GM12873 (cell line): ENCODE measurements at regions not wholly inside any gene's neighbourhood (a gene's known extent, or its start where the extent isn't known, plus 50 kb on each side); places are given as distances from the start of the nearest gene placed in this dataset.

Experiments
- CTCF ChIP-seq: IDR thresholded peaks from 2 replicates; pipeline ENCODE4 v1.5.1; 2012; ENCODE audit warnings: low read depth, mild to moderate bottlenecking, moderate library complexity, low read length, control low read depth; ENCODE audit not compliant: insufficient read depth; ENCODE audit errors: missing control alignments

- no peak for TF ChIP-seq CTCF
These were observed 578.5 kb downstream of the BMP2 start for GRCh38 chr20:7346026-7346425.

- TF ChIP-seq CTCF: no peak
These were observed 579.1 kb downstream of the BMP2 start for GRCh38 chr20:7346562-7346961.

- no peak for TF ChIP-seq CTCF
These were observed 579.9 kb downstream of the BMP2 start for GRCh38 chr20:7347409-7347808.

- no peak for TF ChIP-seq CTCF
These were observed 580.8 kb downstream of the BMP2 start for GRCh38 chr20:7348253-7348652.

DNA sequence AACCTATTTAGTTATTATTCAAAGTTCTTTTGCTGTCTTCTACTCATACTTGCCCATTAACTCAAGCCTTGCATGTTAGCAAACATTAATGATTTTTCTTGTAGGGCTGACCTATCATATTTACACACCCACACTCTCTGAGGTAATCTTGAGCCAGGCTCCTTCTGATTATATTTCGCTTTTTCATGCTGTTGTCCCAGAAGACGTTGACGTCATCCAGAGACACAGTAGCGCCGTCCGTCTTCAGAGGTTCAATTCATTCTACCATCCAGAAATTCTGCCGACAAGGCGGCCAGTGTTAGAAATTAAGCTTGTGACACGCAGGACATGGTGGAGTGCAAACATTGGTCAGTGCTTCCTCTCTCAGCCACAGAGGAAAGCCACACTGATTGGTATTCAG is 584.7 kb downstream of the BMP2 start:
- no peak for TF ChIP-seq CTCF

DNA sequence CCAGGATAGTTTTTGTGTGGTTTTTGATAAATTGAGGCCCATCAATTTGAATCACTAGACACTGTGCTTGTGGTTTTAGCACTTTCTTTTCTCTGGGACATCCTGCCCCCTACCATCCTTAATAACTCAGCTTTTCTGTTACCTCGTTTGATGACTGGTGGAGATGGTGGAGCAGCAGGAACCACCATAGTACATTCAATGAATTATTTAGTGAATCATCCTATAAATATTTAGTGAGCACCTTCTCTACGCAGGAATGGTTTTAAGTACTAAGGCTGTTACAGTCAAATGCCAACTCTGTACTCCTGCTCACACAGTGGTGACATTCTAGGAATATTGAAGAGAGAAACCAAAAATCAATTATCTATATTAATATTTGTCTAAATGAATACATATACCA is 585.2 kb downstream of the HAO1 start:
- no peak for TF ChIP-seq CTCF

DNA sequence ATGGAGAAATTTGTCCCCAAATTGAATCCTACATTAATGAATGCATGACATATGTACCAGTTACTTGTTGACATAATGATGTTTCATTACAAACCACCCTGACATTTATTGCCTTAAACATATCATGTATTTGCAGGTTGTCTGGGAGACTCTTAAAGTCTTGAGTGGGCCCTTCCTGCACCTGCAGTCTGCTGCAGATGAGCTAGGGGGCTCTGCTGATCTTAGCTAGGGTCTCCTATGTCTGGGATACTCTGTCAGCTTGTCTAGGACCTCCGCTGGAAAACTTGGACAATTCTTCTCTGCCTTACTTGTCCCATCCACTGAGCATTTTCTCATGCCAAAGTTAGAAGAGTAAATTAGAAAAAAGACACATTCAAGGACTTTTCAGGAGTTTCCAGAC is 581.6 kb downstream of the HAO1 start:
- TF ChIP-seq CTCF: no peak

DNA sequence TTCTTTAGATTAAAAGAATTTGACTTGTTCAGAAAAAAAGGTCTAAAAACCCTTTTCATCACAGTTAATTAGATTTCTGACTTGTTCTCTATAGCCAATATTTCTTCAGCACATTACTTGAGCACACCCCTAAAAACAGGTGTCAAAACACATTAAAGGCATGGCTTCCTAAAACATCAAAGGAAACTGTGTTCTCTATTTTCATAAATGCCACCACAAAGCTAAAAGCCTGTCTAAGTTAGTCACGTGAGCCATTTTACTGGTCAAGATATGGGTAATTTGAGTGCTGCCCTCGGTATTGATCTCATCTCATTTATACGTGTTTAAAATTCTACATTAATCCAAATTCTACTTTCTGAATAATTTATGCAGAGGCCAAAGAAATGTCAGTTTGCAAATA is 580.5 kb downstream of the HAO1 start:
- TF ChIP-seq CTCF: no peak
